Smooth muscle cell (in vitro differentiated cells): ENCODE measurements at regions not wholly inside any gene's neighbourhood (a gene's known extent, or its start where the extent isn't known, plus 50 kb on each side); places are given as distances from the start of the nearest gene placed in this dataset.
"Not testable (repeated sequence)": the region's sequence is repeated elsewhere in the genome, so short reads cannot be mapped to it uniquely, and the experiment has no call there.

Source experiments
- DNase-seq: peaks from one replicate; lab custom pipeline; 2025; ENCODE audit not compliant: unreplicated experiment; lab: John Stamatoyannopoulos, UW
- H2AFZ ChIP-seq: fragments of 200-600 bp; sonication (generic); 2 replicates; pipeline ENCODE4 v1.6.0; 2016; ENCODE audit warnings: antibody characterized with exemption, low read depth, mild to moderate bottlenecking
- H3F3A ChIP-seq: fragments of 200-600 bp; sonication (generic); 2 replicates; pipeline ENCODE4 v1.6.0; 2017; ENCODE audit warnings: antibody characterized with exemption, low read depth
- H3K27ac ChIP-seq: fragments of 200-600 bp; sonication (generic); 2 replicates; pipeline ENCODE4 v1.5.1; 2016; ENCODE audit warnings: low read depth, mild to moderate bottlenecking
- H3K27me3 ChIP-seq: fragments of 200-600 bp; sonication (generic); 2 replicates; pipeline ENCODE4 v1.6.1; 2016; ENCODE audit warnings: low read depth, mild to moderate bottlenecking
- H3K36me3 ChIP-seq: fragments of 200-600 bp; sonication (generic); 2 replicates; pipeline ENCODE4 v1.5.1; 2016; ENCODE audit warnings: low read depth
- H3K4me1 ChIP-seq: fragments of 200-600 bp; sonication (generic); 2 replicates; pipeline ENCODE4 v1.5.1; 2016; ENCODE audit warnings: low read depth
- H3K4me2 ChIP-seq: fragments of 200-600 bp; sonication (generic); 2 replicates; pipeline ENCODE4 v1.6.0; 2016; ENCODE audit warnings: mild to moderate bottlenecking
- H3K4me3 ChIP-seq: fragments of 200-600 bp; sonication (generic); 2 replicates; pipeline ENCODE4 v1.5.1; 2016; ENCODE audit warnings: mild to moderate bottlenecking
- H3K79me2 ChIP-seq: fragments of 200-600 bp; sonication (generic); 2 replicates; pipeline ENCODE4 v1.6.0; 2016; ENCODE audit warnings: low read depth, mild to moderate bottlenecking
- H3K9ac ChIP-seq: fragments of 200-600 bp; sonication (generic); 2 replicates; pipeline ENCODE4 v1.6.0; 2016; ENCODE audit warnings: low read depth
- H3K9me3 ChIP-seq: fragments of 200-600 bp; sonication (generic); replicated peaks from 2 replicates; pipeline ENCODE4 v1.5.1; 2016; ENCODE audit warnings: low read depth
- H4K20me1 ChIP-seq: fragments of 200-600 bp; sonication (generic); 2 replicates; pipeline ENCODE4 v1.6.0; 2016; ENCODE audit warnings: low read depth
- CTCF ChIP-seq: fragments of 200-600 bp; sonication (generic); IDR thresholded peaks from 2 replicates; pipeline ENCODE4 v1.5.1; 2017; ENCODE audit warnings: borderline replicate concordance, mild to moderate bottlenecking, antibody characterized with exemption; ENCODE audit not compliant: insufficient read depth, poor library complexity, severe bottlenecking
- WGBS: methylation state at CpG from one replicate; pipeline ENCODE4 v1.1.7; 2016; ENCODE audit warnings: low lambda C conversion rate; 5-methylcytosine and 5-hydroxymethylcytosine counted together

- Histone ChIP-seq H3K27me3 (no peaks in the 10 kb centered on the region), H3F3A (no peaks in the 10 kb centered on the region), H3K9ac (no peak overlapping the region), H3K9me3 (no peaks in the 10 kb centered on the region), H3K4me1 (no peaks in the 10 kb centered on the region), H4K20me1 (no peaks in the 10 kb centered on the region), H3K79me2 (no peaks in the 10 kb centered on the region), H3K27ac (no peak overlapping the region), H3K4me3 (no peak overlapping the region), H3K36me3 (no peaks in the 10 kb centered on the region), H3K4me2 (no peak overlapping the region), H2AFZ (no peak overlapping the region)
- 89% methylated on average over 5 of the region's 5 CpGs for WGBS
- DNase-seq, result no peak
- no peak for TF ChIP-seq CTCF
These were observed 173.1 kb upstream of the API5 start for GRCh38 chr11:43138621-43139140.

DNA sequence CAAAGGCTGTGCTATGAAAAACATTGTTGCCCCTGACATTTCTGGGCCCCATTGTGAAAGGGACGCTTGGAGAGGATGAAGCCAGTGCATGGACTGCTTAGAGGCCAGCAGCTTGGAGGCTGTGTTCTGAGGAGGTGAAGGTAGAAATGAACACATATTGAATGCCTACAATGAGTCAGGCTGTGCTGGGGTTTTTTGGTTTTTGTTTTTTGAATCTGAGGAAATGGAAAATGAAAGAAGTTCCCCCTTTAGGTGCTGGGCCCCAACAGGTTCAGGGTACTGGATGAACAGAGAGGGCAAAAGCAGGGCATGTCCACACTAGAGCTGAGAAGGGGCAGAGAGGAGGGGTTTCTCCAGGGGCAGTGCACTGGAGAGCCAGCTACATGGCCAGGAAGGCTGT is 166.1 kb upstream of the API5 start:
- no peaks in the 10 kb centered on the region for H3K79me2 ChIP-seq
- no peaks in the 10 kb centered on the region for H3K36me3 ChIP-seq
- no peaks in the 10 kb centered on the region for H3K9me3 ChIP-seq
- no peak overlapping the region for H3K4me2 ChIP-seq
- H3F3A ChIP-seq, result no peaks in the 10 kb centered on the region
- no peaks in the 10 kb centered on the region for H4K20me1 ChIP-seq
- H3K4me3 ChIP-seq, result no peak overlapping the region
- no peak overlapping the region for H3K9ac ChIP-seq
- WGBS, result 80% methylated on average over 1 of the region's 1 CpG
- H3K4me1 ChIP-seq, result no peaks in the 10 kb centered on the region
- no peak overlapping the region for H3K27ac ChIP-seq
- DNase-seq, result no peak
- H2AFZ ChIP-seq, result no peak overlapping the region
- H3K27me3 ChIP-seq, result no peaks in the 10 kb centered on the region
- no peak for TF ChIP-seq CTCF

- no peak overlapping the region for H3K27ac ChIP-seq
- TF ChIP-seq CTCF, result no peak
- no peaks in the 10 kb centered on the region for H3K36me3 ChIP-seq
- no peaks in the 10 kb centered on the region for H3K9me3 ChIP-seq
- no peaks in the 10 kb centered on the region for H3K79me2 ChIP-seq
- no peak overlapping the region for H3K4me3 ChIP-seq
- H4K20me1 ChIP-seq, result no peaks in the 10 kb centered on the region
- H3K4me1 ChIP-seq, result no peaks in the 10 kb centered on the region
- no peaks in the 10 kb centered on the region for H3F3A ChIP-seq
- no peak overlapping the region for H3K4me2 ChIP-seq
- DNase-seq, result no peak
- H3K9ac ChIP-seq, result no peak overlapping the region
- no peak overlapping the region for H2AFZ ChIP-seq
- H3K27me3 ChIP-seq, result no peaks in the 10 kb centered on the region
These were observed 161.1 kb upstream of the API5 start for GRCh38 chr11:43150697-43151096.

- Histone ChIP-seq H3K27me3 (no peaks in the 10 kb centered on the region), H3K36me3 (no peaks in the 10 kb centered on the region), H3K4me2 (no peak overlapping the region), H3K4me3 (no peak overlapping the region), H4K20me1 (no peaks in the 10 kb centered on the region), H3K79me2 (no peaks in the 10 kb centered on the region), H2AFZ (no peak overlapping the region), H3K27ac (no peak overlapping the region), H3K9ac (no peak overlapping the region), H3F3A (no peaks in the 10 kb centered on the region), H3K9me3 (no peaks in the 10 kb centered on the region), H3K4me1 (no peaks in the 10 kb centered on the region)
- TF ChIP-seq CTCF, result no peak
- 64% methylated on average over 2 of the region's 2 CpGs for WGBS
- DNase-seq, result no peak
These were observed 147.0 kb upstream of the API5 start for GRCh38 chr11:43164831-43165230.

GRCh38 chr11:43165393-43165792 is 146.4 kb upstream of the API5 start:
- H3K4me3 ChIP-seq, H3K9me3 ChIP-seq, H3K27me3 ChIP-seq, H3K9ac ChIP-seq, H3F3A ChIP-seq, H3K4me1 ChIP-seq, DNase-seq, H4K20me1 ChIP-seq, H3K27ac ChIP-seq, H3K36me3 ChIP-seq, H3K79me2 ChIP-seq, H2AFZ ChIP-seq, H3K4me2 ChIP-seq: not testable (repeated sequence)
- 86% methylated on average over 3 of the region's 3 CpGs for WGBS

DNA sequence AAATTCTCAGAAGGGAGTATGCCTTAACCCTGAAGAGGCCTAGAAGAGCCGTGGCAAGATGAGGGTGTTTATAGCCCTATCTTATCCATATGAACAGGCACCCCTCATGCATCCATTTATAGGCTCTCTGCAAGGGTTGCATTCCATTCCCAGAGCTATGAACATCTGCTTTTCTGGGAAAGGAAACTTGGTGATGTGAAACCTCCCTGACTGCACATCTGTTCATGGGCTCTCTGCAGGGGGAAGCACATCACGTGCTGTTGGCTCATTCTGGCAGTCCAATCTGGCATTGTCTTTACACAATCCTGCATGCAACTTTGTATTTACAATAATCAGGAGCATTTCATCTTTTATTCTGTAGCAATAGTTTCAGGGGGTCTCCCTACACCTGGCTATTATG is 143.6 kb upstream of the API5 start:
- not testable (repeated sequence) for DNase-seq, H3K9ac ChIP-seq, H2AFZ ChIP-seq, H3K4me3 ChIP-seq, H3K4me1 ChIP-seq, H3F3A ChIP-seq, H3K9me3 ChIP-seq, H3K4me2 ChIP-seq, H4K20me1 ChIP-seq, H3K27me3 ChIP-seq, H3K36me3 ChIP-seq, H3K79me2 ChIP-seq, H3K27ac ChIP-seq
- 84% methylated on average over 2 of the region's 2 CpGs for WGBS
